Smooth muscle cell (in vitro differentiated cells): ENCODE measurements at regions not wholly inside any gene's neighbourhood (a gene's known extent, or its start where the extent isn't known, plus 50 kb on each side); places are given as distances from the start of the nearest gene placed in this dataset.

ENCODE experiments used
- DNase-seq: peaks from one replicate; lab custom pipeline; 2025; ENCODE audit not compliant: unreplicated experiment; lab: John Stamatoyannopoulos, UW
- H2AFZ ChIP-seq: fragments of 200-600 bp; sonication (generic); 2 replicates; pipeline ENCODE4 v1.6.0; 2016; ENCODE audit warnings: antibody characterized with exemption, low read depth, mild to moderate bottlenecking
- H3F3A ChIP-seq: fragments of 200-600 bp; sonication (generic); 2 replicates; pipeline ENCODE4 v1.6.0; 2017; ENCODE audit warnings: antibody characterized with exemption, low read depth
- H3K27ac ChIP-seq: fragments of 200-600 bp; sonication (generic); 2 replicates; pipeline ENCODE4 v1.5.1; 2016; ENCODE audit warnings: low read depth, mild to moderate bottlenecking
- H3K27me3 ChIP-seq: fragments of 200-600 bp; sonication (generic); 2 replicates; pipeline ENCODE4 v1.6.1; 2016; ENCODE audit warnings: low read depth, mild to moderate bottlenecking
- H3K36me3 ChIP-seq: fragments of 200-600 bp; sonication (generic); 2 replicates; pipeline ENCODE4 v1.5.1; 2016; ENCODE audit warnings: low read depth
- H3K4me1 ChIP-seq: fragments of 200-600 bp; sonication (generic); 2 replicates; pipeline ENCODE4 v1.5.1; 2016; ENCODE audit warnings: low read depth
- H3K4me2 ChIP-seq: fragments of 200-600 bp; sonication (generic); 2 replicates; pipeline ENCODE4 v1.6.0; 2016; ENCODE audit warnings: mild to moderate bottlenecking
- H3K4me3 ChIP-seq: fragments of 200-600 bp; sonication (generic); 2 replicates; pipeline ENCODE4 v1.5.1; 2016; ENCODE audit warnings: mild to moderate bottlenecking
- H3K79me2 ChIP-seq: fragments of 200-600 bp; sonication (generic); 2 replicates; pipeline ENCODE4 v1.6.0; 2016; ENCODE audit warnings: low read depth, mild to moderate bottlenecking
- H3K9ac ChIP-seq: fragments of 200-600 bp; sonication (generic); 2 replicates; pipeline ENCODE4 v1.6.0; 2016; ENCODE audit warnings: low read depth
- H3K9me3 ChIP-seq: fragments of 200-600 bp; sonication (generic); replicated peaks from 2 replicates; pipeline ENCODE4 v1.5.1; 2016; ENCODE audit warnings: low read depth
- H4K20me1 ChIP-seq: fragments of 200-600 bp; sonication (generic); 2 replicates; pipeline ENCODE4 v1.6.0; 2016; ENCODE audit warnings: low read depth
- WGBS: methylation state at CpG from one replicate; pipeline ENCODE4 v1.1.7; 2016; ENCODE audit warnings: low lambda C conversion rate; 5-methylcytosine and 5-hydroxymethylcytosine counted together
- TF ChIP-seq, protein P1 (sequence below): fragments of 200-600 bp; sonication (generic); IDR thresholded peaks from 2 replicates; pipeline ENCODE4 v1.5.1; 2017; ENCODE audit warnings: borderline replicate concordance, mild to moderate bottlenecking, antibody characterized with exemption; ENCODE audit not compliant: insufficient read depth, poor library complexity, severe bottlenecking

DNA sequence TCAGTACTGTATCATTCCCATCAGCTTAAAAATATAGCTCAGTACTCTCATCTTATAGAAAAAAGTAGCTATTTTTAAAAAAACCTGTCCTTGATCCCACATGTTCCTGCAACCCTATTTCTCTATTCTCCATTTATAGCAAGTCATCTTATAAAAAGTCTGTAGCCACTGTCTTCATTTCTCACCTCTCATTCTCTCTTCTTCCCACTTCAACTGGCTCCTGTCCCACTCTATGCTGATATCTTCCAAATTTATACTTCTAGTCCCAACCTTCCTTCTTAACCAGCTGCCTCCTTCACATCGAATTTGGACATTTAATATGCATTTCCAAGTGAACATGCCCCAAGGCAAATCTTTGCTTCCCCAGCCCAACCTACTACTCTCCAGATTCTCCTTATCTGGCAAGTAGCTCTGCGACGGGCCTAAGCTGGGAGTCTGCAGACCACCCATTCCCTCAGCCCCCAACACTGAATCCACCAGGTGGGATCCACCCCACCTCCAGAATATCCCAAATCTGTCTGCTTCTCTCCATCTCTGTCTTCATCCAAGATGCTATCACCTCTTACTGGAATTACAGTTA is 52.0 kb upstream of the TANC2 start:
- Histone ChIP-seq H3K27me3 (no peaks in the 10 kb centered on the region), H3K9ac (no peak overlapping the region), H3K4me3 (no peak overlapping the region), H3K4me2 (no peak overlapping the region), H3K9me3 (no peaks in the 10 kb centered on the region), H3K79me2 (no peaks in the 10 kb centered on the region), H2AFZ (no peak overlapping the region), H3K4me1 (no peaks in the 10 kb centered on the region), H3K27ac (no peak overlapping the region), H3F3A (no peaks in the 10 kb centered on the region), H4K20me1 (no peaks in the 10 kb centered on the region), H3K36me3 (no peaks in the 10 kb centered on the region)
- WGBS: 89% methylated on average over 3 of the region's 3 CpGs
- TF ChIP-seq, protein P1, sequence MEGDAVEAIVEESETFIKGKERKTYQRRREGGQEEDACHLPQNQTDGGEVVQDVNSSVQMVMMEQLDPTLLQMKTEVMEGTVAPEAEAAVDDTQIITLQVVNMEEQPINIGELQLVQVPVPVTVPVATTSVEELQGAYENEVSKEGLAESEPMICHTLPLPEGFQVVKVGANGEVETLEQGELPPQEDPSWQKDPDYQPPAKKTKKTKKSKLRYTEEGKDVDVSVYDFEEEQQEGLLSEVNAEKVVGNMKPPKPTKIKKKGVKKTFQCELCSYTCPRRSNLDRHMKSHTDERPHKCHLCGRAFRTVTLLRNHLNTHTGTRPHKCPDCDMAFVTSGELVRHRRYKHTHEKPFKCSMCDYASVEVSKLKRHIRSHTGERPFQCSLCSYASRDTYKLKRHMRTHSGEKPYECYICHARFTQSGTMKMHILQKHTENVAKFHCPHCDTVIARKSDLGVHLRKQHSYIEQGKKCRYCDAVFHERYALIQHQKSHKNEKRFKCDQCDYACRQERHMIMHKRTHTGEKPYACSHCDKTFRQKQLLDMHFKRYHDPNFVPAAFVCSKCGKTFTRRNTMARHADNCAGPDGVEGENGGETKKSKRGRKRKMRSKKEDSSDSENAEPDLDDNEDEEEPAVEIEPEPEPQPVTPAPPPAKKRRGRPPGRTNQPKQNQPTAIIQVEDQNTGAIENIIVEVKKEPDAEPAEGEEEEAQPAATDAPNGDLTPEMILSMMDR: no peak
- no peak for DNase-seq

DNA sequence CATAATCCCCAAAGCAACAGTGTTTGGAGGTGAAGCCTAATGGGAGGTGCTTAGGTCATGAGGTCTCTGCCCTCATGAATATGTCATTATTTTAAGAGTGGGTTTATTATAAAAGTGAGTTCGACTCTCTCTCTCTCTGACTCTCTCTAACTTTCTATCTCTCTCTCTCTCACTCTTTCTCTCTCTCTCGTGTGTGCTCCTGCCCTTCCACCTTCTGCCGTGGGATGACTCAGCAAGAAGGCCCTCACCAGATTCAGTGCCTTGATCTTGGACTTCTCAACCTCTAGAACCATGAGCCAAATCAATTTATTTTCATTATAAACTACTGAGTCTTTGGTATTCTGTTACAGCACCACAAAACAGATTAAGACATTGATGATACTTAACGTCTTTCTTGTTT is 53.7 kb upstream of the TANC2 start:
- Histone ChIP-seq H3K9me3 (no peaks in the 10 kb centered on the region), H3K36me3 (no peaks in the 10 kb centered on the region), H4K20me1 (no peaks in the 10 kb centered on the region), H3K27ac (no peak overlapping the region), H2AFZ (no peak overlapping the region), H3K4me2 (no peak overlapping the region), H3K4me1 (no peaks in the 10 kb centered on the region), H3K4me3 (no peak overlapping the region), H3K27me3 (no peaks in the 10 kb centered on the region), H3K79me2 (no peaks in the 10 kb centered on the region), H3F3A (no peaks in the 10 kb centered on the region), H3K9ac (no peak overlapping the region)
- TF ChIP-seq, protein P1: no peak
- 89% methylated on average over 4 of the region's 4 CpGs for WGBS
- DNase-seq: no peak

DNA sequence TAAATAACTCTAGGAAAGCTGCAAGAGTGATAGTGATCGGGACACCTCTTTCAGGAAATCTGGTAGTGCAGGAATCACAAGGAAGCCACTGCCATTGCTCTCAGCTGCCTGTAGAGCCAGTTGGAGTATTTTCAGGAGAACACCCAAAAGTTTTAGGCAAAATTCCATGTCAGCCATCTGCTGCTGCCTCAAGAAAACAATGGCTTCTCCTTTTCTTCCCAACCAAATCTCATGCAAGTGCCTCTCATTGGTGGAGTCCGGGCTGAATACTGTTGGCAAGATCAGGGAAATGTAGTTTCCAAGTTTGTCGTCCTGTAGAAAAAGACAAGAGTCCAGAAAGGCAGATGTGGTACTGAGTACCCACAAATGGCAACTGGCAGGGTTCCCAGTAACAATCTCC is 54.9 kb upstream of the TANC2 start:
- Histone ChIP-seq H3K36me3 (no peaks in the 10 kb centered on the region), H3K27ac (no peak overlapping the region), H3F3A (no peaks in the 10 kb centered on the region), H3K4me1 (no peaks in the 10 kb centered on the region), H3K4me3 (no peak overlapping the region), H3K4me2 (no peak overlapping the region), H3K9me3 (no peaks in the 10 kb centered on the region), H2AFZ (no peak overlapping the region), H3K27me3 (no peaks in the 10 kb centered on the region), H3K9ac (no peak overlapping the region), H4K20me1 (no peaks in the 10 kb centered on the region), H3K79me2 (no peaks in the 10 kb centered on the region)
- 85% methylated on average over 3 of the region's 3 CpGs for WGBS
- DNase-seq: no peak
- TF ChIP-seq, protein P1: no peak

DNA sequence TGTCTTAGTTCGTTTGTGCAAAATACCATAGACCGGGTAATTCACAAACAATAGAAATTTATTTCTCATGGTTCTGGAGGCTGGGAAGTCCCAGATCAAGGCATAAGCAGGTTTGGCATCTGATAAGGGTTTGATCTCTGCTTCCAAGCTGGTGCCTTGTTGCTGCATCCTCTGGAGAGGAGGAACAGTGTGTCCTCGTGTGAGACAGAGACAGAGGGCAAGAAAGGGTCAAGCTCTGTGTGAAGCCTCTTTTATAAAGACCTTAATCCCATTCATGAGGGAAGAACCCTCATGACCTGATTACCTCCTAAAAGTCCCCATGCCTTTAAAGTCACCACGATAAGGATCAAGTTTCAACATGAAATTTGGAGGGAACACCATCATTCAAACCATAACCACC is 55.8 kb upstream of the TANC2 start:
- Histone ChIP-seq H3K4me1 (no peaks in the 10 kb centered on the region), H3K27ac (no peak overlapping the region), H3K27me3 (no peaks in the 10 kb centered on the region), H3K79me2 (no peaks in the 10 kb centered on the region), H3K9me3 (no peaks in the 10 kb centered on the region), H3K36me3 (no peaks in the 10 kb centered on the region), H3K4me3 (no peak overlapping the region), H2AFZ (no peak overlapping the region), H3K9ac (no peak overlapping the region), H4K20me1 (no peaks in the 10 kb centered on the region), H3F3A (no peaks in the 10 kb centered on the region), H3K4me2 (no peak overlapping the region)
- DNase-seq: no peak
- WGBS: 84% methylated on average over 4 of the region's 4 CpGs
- TF ChIP-seq, protein P1: no peak
